ENCODE measurements at regions not wholly inside any gene's neighbourhood (a gene's known extent, or its start where the extent isn't known, plus 50 kb on each side); places are given as distances from the start of the nearest gene placed in this dataset.

DNA sequence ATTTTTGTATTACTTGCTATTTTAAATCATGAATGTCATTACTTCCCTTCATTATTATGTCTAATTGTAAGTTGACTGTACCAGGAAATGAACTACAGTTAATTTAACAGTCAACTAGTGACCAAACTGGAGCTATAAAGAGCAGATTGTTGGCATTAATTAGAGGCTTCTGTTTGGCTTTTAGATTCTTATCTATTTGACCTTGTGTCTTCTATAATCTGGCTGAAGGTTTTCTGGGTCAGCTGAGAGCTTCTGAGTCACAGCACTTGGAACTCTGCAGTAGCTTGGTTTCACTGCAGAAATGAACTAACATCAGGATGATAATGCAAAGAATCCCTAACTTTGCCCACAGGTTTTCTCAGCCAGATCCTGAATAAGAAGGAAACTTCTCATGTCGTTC, 169.2 kb upstream of the LEF1 start:
- Mint-ChIP-seq H3K36me3 (no peaks in the 10 kb centered on the region), H3K4me3 (no peak overlapping the region)

DNA sequence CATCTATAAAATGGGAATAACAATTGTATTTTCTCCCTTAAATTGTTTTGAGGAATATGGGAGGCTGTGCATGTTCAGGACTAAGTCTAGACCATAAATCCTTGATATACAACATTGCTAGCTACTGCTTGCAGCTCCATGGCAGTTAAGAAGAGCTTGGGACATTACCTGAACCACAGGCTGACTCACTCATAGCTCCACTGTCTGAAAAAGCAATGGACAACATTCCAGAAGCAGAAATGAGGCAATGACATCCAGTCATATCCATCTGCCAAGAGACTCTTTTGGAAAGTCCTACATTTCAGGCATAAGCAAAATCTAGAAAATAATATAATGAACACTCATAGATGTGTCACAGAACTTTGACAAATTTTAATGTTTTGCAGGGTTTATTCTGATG, 167.3 kb upstream of the LEF1 start:
- no peak overlapping the region for H3K4me3 Mint-ChIP-seq
- H3K4me1 Mint-ChIP-seq (ENCODE audit: low read depth): peaks cover 16% of the 10 kb centered on the region
- H3K27me3 Mint-ChIP-seq: no peaks in the 10 kb centered on the region
- H3K36me3 Mint-ChIP-seq: no peaks in the 10 kb centered on the region
- no peak overlapping the region for H3K27ac Mint-ChIP-seq
- H3K9me3 Mint-ChIP-seq (ENCODE audit: low read depth): no peaks in the 10 kb centered on the region

More for the DNA sequence above, 169.2 kb upstream of the LEF1 start:
- no peak overlapping the region for H3K27ac Mint-ChIP-seq
- no peaks in the 10 kb centered on the region for H3K9me3 Mint-ChIP-seq (ENCODE audit: low read depth)
- peaks cover 31% of the 10 kb centered on the region for H3K4me1 Mint-ChIP-seq (ENCODE audit: low read depth)
- H3K27me3 Mint-ChIP-seq: no peaks in the 10 kb centered on the region

DNA sequence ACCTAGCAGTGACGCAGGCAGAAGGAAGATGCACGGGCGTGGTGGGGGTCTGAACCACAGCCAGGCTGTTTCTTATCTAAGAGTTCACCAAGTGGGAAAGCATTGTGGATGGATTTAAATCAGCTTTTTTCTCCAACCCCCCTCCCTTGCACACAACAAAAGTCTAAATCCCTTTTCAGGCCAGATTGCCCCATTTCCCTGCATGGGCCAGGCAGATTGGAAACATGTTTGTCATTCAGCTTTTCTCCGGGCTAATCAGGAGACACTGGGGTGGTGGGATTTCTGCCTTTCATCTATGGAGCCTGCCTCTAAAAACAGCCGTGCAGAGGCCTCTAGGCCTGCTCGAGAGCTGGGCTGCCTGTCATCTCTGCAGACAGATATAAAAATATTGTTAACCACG, 166.3 kb upstream of the LEF1 start:
- Mint-ChIP-seq H3K36me3 (no peaks in the 10 kb centered on the region), H3K9me3 (ENCODE audit: low read depth) (no peaks in the 10 kb centered on the region), H3K27ac (no peak overlapping the region), H3K4me3 (no peak overlapping the region), H3K4me1 (ENCODE audit: low read depth) (peaks cover 7% of the 10 kb centered on the region), H3K27me3 (no peaks in the 10 kb centered on the region)

DNA sequence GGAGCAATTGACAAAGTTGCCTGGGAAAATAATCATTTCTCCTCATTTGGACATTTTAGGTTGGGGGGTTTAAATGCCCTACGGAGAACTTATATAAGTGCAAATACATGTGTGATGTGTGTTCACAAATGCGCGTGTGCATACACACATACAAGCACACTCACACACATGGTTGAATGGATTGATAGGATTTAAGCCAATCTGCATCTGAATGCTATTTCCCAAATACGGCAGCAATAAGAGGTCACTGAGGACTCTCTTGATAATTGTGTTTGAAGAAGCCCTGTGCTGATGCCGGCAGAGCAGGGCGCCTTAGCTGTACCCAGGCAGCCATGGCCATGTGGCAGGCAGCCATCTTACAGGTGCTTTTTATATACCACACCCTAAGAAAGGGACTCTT, 165.3 kb upstream of the LEF1 start:
- H3K27ac Mint-ChIP-seq: no peak overlapping the region
- H3K36me3 Mint-ChIP-seq: no peaks in the 10 kb centered on the region
- H3K4me3 Mint-ChIP-seq: no peak overlapping the region
- no peaks in the 10 kb centered on the region for H3K9me3 Mint-ChIP-seq (ENCODE audit: low read depth)
- H3K4me1 Mint-ChIP-seq (ENCODE audit: low read depth): peaks cover 4% of the 10 kb centered on the region
- H3K27me3 Mint-ChIP-seq: no peaks in the 10 kb centered on the region

DNA sequence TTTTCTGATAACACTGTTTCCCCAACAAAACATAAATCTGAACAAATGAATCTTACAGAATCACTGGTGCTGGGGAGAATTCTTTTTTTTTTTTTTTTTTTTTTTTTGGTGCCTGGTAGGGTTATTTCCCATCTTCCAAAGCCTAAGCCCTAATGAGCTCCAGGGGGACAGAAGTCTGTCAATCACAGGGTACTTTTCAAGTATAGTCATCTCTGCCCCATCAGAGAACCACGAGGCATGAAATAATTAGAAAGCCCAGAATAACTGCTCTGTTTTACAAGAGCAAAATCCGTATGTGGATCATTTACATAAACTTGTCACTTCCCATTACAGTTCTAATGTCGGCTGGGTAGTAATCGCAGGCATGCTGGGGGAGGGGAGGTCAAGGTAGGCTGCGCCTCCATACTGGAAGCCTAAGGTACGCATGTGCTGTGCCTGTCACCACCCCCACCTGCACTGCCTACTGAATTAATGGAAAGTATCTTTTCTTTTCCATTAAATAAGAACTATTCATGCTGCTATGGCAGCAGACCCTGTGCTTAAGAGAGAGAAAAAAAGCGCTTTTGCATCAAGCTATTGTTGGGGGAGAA, 164.7 kb upstream of the LEF1 start:
- H3K27me3 Mint-ChIP-seq: no peaks in the 10 kb centered on the region
- H3K9me3 Mint-ChIP-seq (ENCODE audit: low read depth): no peaks in the 10 kb centered on the region
- peaks cover 8% of the 10 kb centered on the region for H3K4me1 Mint-ChIP-seq (ENCODE audit: low read depth)
- no peak overlapping the region for H3K4me3 Mint-ChIP-seq
- no peaks in the 10 kb centered on the region for H3K36me3 Mint-ChIP-seq
- no peak overlapping the region for H3K27ac Mint-ChIP-seq

DNA sequence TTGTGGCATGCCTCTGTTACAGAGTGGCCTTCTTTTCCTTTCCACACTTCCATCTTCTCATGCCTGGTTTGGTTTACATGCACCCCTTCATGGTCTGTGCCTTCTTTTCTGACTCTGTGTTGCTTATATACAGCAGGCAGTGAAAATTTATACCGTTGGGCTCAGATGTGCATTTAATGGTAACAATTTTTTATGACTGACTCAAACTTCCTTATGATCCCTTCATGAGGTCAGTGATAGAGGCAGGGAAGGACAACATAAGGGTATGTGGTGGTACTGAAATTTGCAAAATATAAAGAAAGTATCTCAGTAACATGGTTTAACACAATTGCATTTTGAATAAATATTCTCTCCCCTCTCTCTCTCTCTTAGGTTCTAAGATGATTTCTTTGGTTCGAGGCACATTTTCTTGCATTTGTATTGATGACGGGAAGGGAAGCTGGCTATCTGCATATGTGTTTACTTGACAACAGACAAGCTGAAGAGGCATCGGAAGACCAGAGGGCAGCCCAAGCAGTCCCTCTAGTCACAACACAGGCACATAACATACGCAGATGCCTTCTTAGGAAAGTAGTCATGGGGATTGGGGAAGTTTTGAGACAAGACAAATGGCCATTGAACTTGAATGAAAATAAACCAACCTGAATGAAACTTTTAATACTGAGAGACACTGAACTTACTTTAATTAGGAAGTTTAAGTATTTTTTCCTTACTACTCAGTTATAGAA, 163.3 kb upstream of the LEF1 start:
- no peak overlapping the region for H3K4me3 Mint-ChIP-seq
- H3K27ac Mint-ChIP-seq: no peak overlapping the region
- no peaks in the 10 kb centered on the region for H3K9me3 Mint-ChIP-seq (ENCODE audit: low read depth)
- no peaks in the 10 kb centered on the region for H3K36me3 Mint-ChIP-seq
- no peaks in the 10 kb centered on the region for H3K27me3 Mint-ChIP-seq
- peaks cover 22% of the 10 kb centered on the region for H3K4me1 Mint-ChIP-seq (ENCODE audit: low read depth)

DNA sequence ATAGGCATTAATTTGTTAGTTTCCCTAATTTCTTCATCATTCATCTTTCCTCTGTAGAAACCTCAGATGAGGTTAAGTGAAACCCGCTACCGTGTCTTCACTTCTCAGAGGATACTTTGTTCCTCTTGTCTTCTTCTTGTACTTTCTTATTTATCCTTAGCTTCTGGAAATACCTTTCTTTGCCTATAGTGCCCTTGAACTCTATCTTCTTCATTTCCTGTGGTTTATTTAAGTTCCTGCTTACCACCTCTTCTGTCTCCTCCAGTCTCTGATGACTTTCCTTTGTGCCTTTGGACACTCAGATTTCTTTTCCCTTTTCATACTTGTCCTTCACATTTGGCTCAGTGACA, 159.6 kb upstream of the LEF1 start:
- no peak overlapping the region for H3K27ac Mint-ChIP-seq
- H3K4me1 Mint-ChIP-seq (ENCODE audit: low read depth): peaks cover 27% of the 10 kb centered on the region
- no peaks in the 10 kb centered on the region for H3K27me3 Mint-ChIP-seq
- H3K36me3 Mint-ChIP-seq: no peaks in the 10 kb centered on the region
- no peak overlapping the region for H3K4me3 Mint-ChIP-seq
- H3K9me3 Mint-ChIP-seq (ENCODE audit: low read depth): no peaks in the 10 kb centered on the region

DNA sequence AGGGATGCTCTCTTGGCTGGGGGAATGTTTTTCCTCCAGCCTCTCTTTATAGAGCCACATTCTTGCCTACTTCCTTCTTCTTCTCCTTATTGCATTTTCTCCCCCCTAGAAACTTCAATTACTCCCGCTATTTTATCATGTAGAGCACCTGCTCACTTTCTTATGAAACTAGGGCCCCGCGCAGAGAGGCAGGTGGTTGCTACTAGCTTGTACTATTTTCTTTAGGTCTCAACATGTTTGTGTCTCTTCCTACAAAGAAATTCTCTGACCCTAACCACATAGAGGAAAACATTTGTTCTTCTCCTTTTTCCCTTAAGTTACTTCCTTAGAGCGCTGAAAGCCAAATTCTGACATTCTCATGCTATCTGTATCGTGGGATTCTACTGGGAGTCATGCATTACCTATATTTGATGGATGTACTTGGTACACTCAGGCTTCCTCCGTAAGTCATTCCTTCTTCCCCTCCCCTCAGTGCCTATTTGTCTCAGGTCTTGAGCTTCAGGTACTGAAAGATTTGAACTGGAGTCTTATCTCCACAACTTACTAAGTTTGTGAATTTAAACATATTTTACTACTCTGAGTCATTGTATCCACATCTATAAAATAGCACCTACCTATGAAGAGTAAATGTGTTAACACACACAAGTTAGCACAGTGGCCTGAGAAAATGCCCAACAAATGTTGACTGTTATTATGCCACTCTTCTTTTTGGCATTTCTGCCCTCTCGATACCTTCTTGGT, 159.1 kb upstream of the LEF1 start:
- H3K27ac Mint-ChIP-seq: no peak overlapping the region
- H3K4me3 Mint-ChIP-seq: peak overlapping the region; percentile 1
- no peaks in the 10 kb centered on the region for H3K36me3 Mint-ChIP-seq
- H3K9me3 Mint-ChIP-seq (ENCODE audit: low read depth): no peaks in the 10 kb centered on the region
- peaks cover 27% of the 10 kb centered on the region for H3K4me1 Mint-ChIP-seq (ENCODE audit: low read depth)
- no peaks in the 10 kb centered on the region for H3K27me3 Mint-ChIP-seq

DNA sequence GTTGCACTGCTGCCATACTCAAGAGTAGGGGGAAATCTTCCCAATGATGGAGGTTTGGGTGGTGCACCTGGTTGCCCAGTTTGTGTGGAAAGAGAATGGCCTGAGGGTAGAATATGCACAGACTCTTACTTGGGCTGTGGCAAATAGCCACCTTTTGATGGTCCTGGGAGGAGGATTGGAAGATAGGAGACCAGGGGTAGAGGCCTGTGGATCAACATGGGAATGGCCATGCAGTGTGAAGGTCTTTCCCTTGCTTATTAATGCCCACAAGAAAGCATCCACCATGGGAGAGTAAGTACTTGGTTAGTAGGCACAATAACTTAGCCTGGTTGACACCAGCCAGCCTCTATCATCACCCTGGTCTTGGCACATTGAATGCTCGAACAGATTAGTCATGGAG, 156.8 kb upstream of the LEF1 start:
- Mint-ChIP-seq H3K27me3 (no peaks in the 10 kb centered on the region), H3K4me1 (ENCODE audit: low read depth) (peaks cover 27% of the 10 kb centered on the region), H3K36me3 (peaks cover 3% of the 10 kb centered on the region), H3K9me3 (ENCODE audit: low read depth) (peaks cover 3% of the 10 kb centered on the region), H3K4me3 (no peak overlapping the region), H3K27ac (no peak overlapping the region)

DNA sequence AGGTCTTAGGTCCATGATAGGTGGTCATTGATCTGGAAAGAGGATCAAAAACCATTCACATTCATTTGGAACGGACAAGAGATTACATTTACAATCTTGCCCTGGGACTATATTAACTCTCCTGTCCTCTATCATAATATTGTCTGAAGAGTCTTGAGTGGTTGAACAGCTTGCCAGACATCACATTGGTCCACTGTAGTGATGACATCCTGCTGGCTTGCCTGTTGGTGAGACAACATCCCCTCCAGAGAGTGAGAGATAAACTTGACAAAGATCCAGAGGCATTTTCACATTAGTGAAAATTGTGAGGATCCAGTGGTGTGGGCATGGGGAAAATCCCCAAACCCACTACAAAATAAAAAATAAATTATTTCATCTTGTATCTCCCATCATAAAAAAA, 155.7 kb upstream of the LEF1 start:
- H3K27me3 Mint-ChIP-seq: no peaks in the 10 kb centered on the region

DNA sequence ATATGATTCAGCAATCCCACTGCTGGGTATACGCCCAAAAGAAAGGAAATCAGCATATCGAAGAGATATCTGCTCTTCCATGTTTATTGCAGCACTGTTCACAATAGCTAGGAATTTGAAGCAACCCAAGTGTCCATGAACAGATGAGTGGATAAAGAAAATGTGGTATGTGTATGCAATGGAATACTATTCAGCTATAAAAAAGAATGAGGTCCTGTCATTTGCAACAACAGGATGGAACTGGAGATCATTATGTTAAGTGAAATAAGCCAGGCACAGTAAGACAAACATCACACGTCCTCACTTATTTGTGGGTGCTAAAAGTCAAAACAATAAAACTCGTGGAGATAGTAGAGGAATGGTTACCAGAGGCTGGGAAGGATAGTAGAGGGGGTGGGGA, 153.8 kb upstream of the LEF1 start:
- Mint-ChIP-seq H3K9me3 (ENCODE audit: low read depth) (peaks cover 3% of the 10 kb centered on the region), H3K27ac (no peak overlapping the region), H3K27me3 (no peaks in the 10 kb centered on the region), H3K4me3 (no peak overlapping the region), H3K4me1 (ENCODE audit: low read depth) (peaks cover 11% of the 10 kb centered on the region), H3K36me3 (peaks cover 3% of the 10 kb centered on the region)

More for the DNA sequence above, 155.7 kb upstream of the LEF1 start:
- peaks cover 3% of the 10 kb centered on the region for H3K9me3 Mint-ChIP-seq (ENCODE audit: low read depth)
- no peak overlapping the region for H3K4me3 Mint-ChIP-seq
- peaks cover 28% of the 10 kb centered on the region for H3K4me1 Mint-ChIP-seq (ENCODE audit: low read depth)
- H3K27ac Mint-ChIP-seq: no peak overlapping the region
- H3K36me3 Mint-ChIP-seq: peaks cover 3% of the 10 kb centered on the region

DNA sequence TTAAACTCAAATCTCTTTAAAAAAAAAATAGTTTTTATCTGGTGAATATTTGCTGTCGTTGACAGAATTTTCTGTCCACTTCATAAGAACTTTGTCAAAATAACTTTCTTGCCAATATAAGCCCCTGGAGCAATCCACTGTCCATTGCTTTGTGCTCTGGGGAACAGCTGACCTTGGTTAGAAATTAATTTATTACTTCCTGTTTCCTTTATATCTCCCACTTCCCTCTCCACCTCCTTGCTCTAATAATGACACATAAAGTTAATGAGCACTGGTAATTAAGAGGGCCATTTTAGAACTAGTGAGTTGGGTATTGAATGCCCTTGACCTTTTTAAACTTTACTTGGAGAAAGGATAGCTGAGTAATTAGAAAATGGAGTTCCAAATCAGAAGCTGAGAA, 151.3 kb upstream of the LEF1 start:
- Mint-ChIP-seq H3K4me3 (no peak overlapping the region), H3K4me1 (ENCODE audit: low read depth) (peaks cover 16% of the 10 kb centered on the region), H3K36me3 (peaks cover 3% of the 10 kb centered on the region), H3K27me3 (no peaks in the 10 kb centered on the region), H3K9me3 (ENCODE audit: low read depth) (peaks cover 3% of the 10 kb centered on the region), H3K27ac (no peak overlapping the region)

DNA sequence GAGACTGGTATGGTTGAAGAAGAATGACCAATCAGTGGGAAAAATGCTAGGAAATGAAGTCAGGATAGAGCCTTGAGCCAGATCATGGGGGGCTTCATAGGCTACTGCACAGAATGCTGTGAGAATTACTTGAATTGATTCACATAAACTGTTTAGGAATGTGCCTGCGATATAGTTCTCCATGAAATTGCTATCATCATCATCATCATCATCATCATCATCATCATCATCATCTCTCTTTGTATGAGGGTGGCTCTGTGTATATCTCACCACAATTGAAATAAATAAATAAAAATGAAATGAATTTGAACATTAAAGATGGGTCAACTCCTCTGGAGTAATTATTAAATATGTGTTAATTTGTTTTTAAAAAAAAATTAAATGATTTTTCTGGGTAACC, 148.6 kb upstream of the LEF1 start:
- Mint-ChIP-seq H3K36me3 (peaks cover under 1% of the 10 kb centered on the region), H3K27me3 (no peaks in the 10 kb centered on the region), H3K27ac (no peak overlapping the region), H3K4me3 (no peak overlapping the region), H3K4me1 (ENCODE audit: low read depth) (peaks cover 39% of the 10 kb centered on the region), H3K9me3 (ENCODE audit: low read depth) (no peaks in the 10 kb centered on the region)

DNA sequence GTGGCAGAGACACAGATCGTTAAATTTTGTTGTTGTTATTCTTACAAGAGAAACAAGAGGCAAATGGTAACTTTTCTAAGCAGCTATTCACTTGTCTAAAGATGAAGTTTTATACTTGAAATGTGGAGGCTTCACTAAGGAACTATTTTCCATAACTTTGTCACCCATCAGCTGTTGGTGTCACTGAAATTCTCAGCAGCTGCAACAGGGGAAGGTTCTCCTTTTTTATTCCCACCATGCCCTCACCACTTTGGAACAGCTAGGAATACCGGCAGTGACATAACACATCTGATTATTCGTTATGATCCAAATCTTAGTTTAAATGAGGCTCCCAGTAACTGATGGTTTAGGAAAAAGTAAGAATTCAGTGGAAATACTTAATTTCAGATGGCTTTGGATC, 147.0 kb upstream of the LEF1 start:
- H3K9me3 Mint-ChIP-seq (ENCODE audit: low read depth): no peaks in the 10 kb centered on the region
- H3K27me3 Mint-ChIP-seq: no peaks in the 10 kb centered on the region
- H3K27ac Mint-ChIP-seq: peak overlapping the region; percentile 10
- H3K36me3 Mint-ChIP-seq: peaks cover 3% of the 10 kb centered on the region
- H3K4me3 Mint-ChIP-seq: peak overlapping the region; percentile 71
- H3K4me1 Mint-ChIP-seq (ENCODE audit: low read depth): peaks cover 55% of the 10 kb centered on the region

DNA sequence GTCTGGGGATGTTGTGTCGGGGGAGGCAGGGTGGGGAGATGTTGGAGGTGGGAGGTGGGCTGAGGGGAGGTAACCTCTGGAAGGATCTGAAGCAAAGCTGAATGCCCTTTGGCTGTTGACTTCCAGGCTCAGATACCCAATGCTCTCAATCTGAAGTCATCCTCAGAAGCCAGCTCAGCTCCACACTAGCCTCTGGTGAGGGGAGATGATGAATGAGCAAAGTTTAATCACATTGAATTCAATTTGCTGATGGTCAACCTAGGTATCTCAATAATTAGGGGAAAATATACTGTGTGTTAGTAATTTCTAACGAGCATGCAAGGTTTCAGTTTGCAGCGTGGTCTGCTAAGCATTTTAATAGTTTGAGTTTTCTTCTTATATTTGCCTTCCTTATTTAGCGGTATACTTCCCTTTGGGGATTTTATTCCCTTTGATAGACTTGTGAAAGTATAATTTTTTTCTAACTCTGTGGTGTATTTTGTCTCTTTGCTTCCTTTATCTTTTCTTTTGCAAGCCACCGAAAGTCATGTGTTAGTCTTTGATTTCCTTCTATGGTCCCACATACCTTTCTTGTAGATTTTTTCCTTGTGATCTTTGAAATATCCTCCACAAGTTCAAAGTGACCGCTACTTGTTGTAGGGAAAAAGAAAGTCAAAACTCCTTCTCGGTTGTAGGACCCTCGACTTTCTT, 146.3 kb upstream of the LEF1 start:
- Mint-ChIP-seq H3K9me3 (ENCODE audit: low read depth) (no peaks in the 10 kb centered on the region), H3K36me3 (peaks cover 3% of the 10 kb centered on the region), H3K27me3 (no peaks in the 10 kb centered on the region), H3K27ac (peak overlapping the region; percentile 10), H3K4me3 (peak overlapping the region; percentile 71), H3K4me1 (ENCODE audit: low read depth) (peaks cover 55% of the 10 kb centered on the region)

Data from activated naive CD8-positive, alpha-beta T cell (primary cell).